HepG2 (cell line): ENCODE measurements at regions not wholly inside any gene's neighbourhood (a gene's known extent, or its start where the extent isn't known, plus 50 kb on each side); places are given as distances from the start of the nearest gene placed in this dataset.

ENCODE experiments used
- BCL6 ChIP-seq: IDR thresholded peaks from 2 replicates; pipeline ENCODE4 v1.6.1; 2016; ENCODE audit warnings: missing genetic modification reagents, missing compliant biosample characterization
- CSRNP2 ChIP-seq: sonication (generic); formaldehyde crosslinking; conservative IDR thresholded peaks from 2 replicates; pipeline ENCODE4 v1.8.0; 2022; ENCODE audit warnings: low read depth, missing genetic modification reagents
- E2F2 ChIP-seq: sonication (generic); formaldehyde crosslinking; IDR thresholded peaks from 2 replicates; pipeline ENCODE4 v1.4.0; 2020; ENCODE audit warnings: missing genetic modification reagents, borderline replicate concordance
- FOSL2 ChIP-seq: sonication (generic); formaldehyde crosslinking; IDR thresholded peaks from 2 replicates; pipeline ENCODE4 v1.4.0; 2020; ENCODE audit warnings: missing genetic modification reagents
- GPBP1L1 ChIP-seq: sonication (generic); formaldehyde crosslinking; IDR thresholded peaks from 2 replicates; pipeline ENCODE4 v1.5.0; 2020; ENCODE audit warnings: mild to moderate bottlenecking, missing genetic modification reagents
- ISL2 ChIP-seq: sonication (generic); formaldehyde crosslinking; IDR thresholded peaks from 2 replicates; pipeline ENCODE4 v1.5.0; 2020; ENCODE audit warnings: missing genetic modification reagents
- NFAT5 ChIP-seq: sonication (generic); formaldehyde crosslinking; IDR thresholded peaks from 2 replicates; pipeline ENCODE4 v1.4.0; 2020; ENCODE audit warnings: missing genetic modification reagents
- PHF21A ChIP-seq: sonication (generic); formaldehyde crosslinking; IDR thresholded peaks from 2 replicates; pipeline ENCODE4 v1.5.0; 2020; ENCODE audit warnings: mild to moderate bottlenecking, missing genetic modification reagents
- RELA ChIP-seq: sonication (generic); formaldehyde crosslinking; IDR thresholded peaks from 2 replicates; pipeline ENCODE4 v1.4.0; 2020; ENCODE audit warnings: missing genetic modification reagents
- RFXAP ChIP-seq: sonication (generic); formaldehyde crosslinking; IDR thresholded peaks from 2 replicates; pipeline ENCODE4 v1.4.0; 2020; ENCODE audit warnings: missing genetic modification reagents, borderline replicate concordance
- SNAI1 ChIP-seq: sonication (generic); formaldehyde crosslinking; IDR thresholded peaks from 2 replicates; pipeline ENCODE4 v1.5.0; 2020; ENCODE audit warnings: mild to moderate bottlenecking, missing genetic modification reagents, borderline replicate concordance
- SRSF1 ChIP-seq: fragments of 200-400 bp; formaldehyde crosslinking; optimal IDR thresholded peaks from 2 replicates; pipeline ENCODE3; 2017; ENCODE audit warnings: mild to moderate bottlenecking, low read depth, low read length, moderate library complexity
- TEF ChIP-seq: sonication (generic); formaldehyde crosslinking; IDR thresholded peaks from 2 replicates; pipeline ENCODE4 v1.5.0; 2020; ENCODE audit warnings: missing genetic modification reagents
- ZNF383 ChIP-seq: sonication (generic); formaldehyde crosslinking; IDR thresholded peaks from 2 replicates; pipeline ENCODE4 v1.4.0; 2020; ENCODE audit warnings: missing genetic modification reagents, mild to moderate bottlenecking, borderline replicate concordance
- ZNF747 ChIP-seq: sonication (generic); formaldehyde crosslinking; IDR thresholded peaks from 2 replicates; pipeline ENCODE4 v1.8.1; 2023; ENCODE audit warnings: missing genetic modification reagents, mild to moderate bottlenecking, borderline replicate concordance
- ZXDC ChIP-seq: sonication (generic); formaldehyde crosslinking; IDR thresholded peaks from 2 replicates; pipeline ENCODE4 v1.5.0; 2020; ENCODE audit warnings: mild to moderate bottlenecking, missing genetic modification reagents

GRCh38 chr22:27647540-27647939, 154.0 kb downstream of the MN1 start (continued):
- no peak for TF ChIP-seq E2F2 (CRISPR knock-in tag)
- TF ChIP-seq FOSL2 = 0 out of 2 replicates have a peak, but pooled peaks have one; percentile 37
- no peak for TF ChIP-seq TEF (CRISPR knock-in tag)
- no peak for TF ChIP-seq ZNF383 (CRISPR knock-in tag)
- TF ChIP-seq ISL2 (CRISPR knock-in tag) = no peak
- no peak for TF ChIP-seq RELA
- no peak for TF ChIP-seq RFXAP
- TF ChIP-seq ZXDC (CRISPR knock-in tag) = no peak
- peak; percentile 34; the same call in 1 of the 2 replicates for TF ChIP-seq PHF21A (CRISPR knock-in tag)
- TF ChIP-seq SRSF1 = no peak
- no peak for TF ChIP-seq GPBP1L1
- TF ChIP-seq SNAI1 (CRISPR knock-in tag) = 0 out of 2 replicates have a peak, but pooled peaks have one; percentile 54
- TF ChIP-seq NFAT5 (CRISPR knock-in tag) = no peak
- no peak for TF ChIP-seq CSRNP2 (CRISPR knock-in tag)
- no peak for TF ChIP-seq BCL6 (CRISPR knock-in tag)
- no peak for TF ChIP-seq ZNF747 (CRISPR knock-in tag)
